CD14-positive monocyte (primary cell): ENCODE measurements at regions not wholly inside any gene's neighbourhood (a gene's known extent, or its start where the extent isn't known, plus 50 kb on each side); places are given as distances from the start of the nearest gene placed in this dataset.

Experiments
- DNase-seq, 3 donors: peaks; one replicate each; pipeline ENCODE4 v3.0.0-alpha.2; 2011 to 2022
- H2AFZ ChIP-seq: 2 replicates; pipeline ENCODE4 v1.6.0; 2012; ENCODE audit warnings: mild to moderate bottlenecking, low read depth, low read length, inconsistent platforms; ENCODE audit not compliant: insufficient read depth, poor library complexity, severe bottlenecking
- H3K27ac ChIP-seq, 2 donors: 1 replicate in 1 of 2; 2 replicates in 1 of 2; pipeline ENCODE4 v1.5.1; 2012 to 2013; ENCODE audit warnings: low read length in 2 of 2, control low read depth in 1 of 2, inconsistent platforms in 1 of 2, low read depth in 1 of 2, mild to moderate bottlenecking in 1 of 2
- H3K27me3 ChIP-seq, 2 donors: one replicate each; pipeline versions ENCODE4 v1.6.0 to v1.6.1; 2011 to 2013; ENCODE audit warnings: low read length in 2 of 2; ENCODE audit not compliant: control insufficient read depth in 2 of 2, insufficient read depth in 2 of 2
- H3K36me3 ChIP-seq, 2 donors: replicated peaks in 1 of 2; 1 replicate in 1 of 2; 2 replicates in 1 of 2; pipeline versions ENCODE4 v1.5.1 to v1.6.1; 2012 to 2013; ENCODE audit warnings: low read length in 2 of 2, control low read depth in 1 of 2, inconsistent platforms in 1 of 2, mild to moderate bottlenecking in 1 of 2; ENCODE audit not compliant: insufficient read depth in 2 of 2, control insufficient read depth in 1 of 2
- H3K4me1 ChIP-seq, 2 donors: 1 replicate in 1 of 2; 2 replicates in 1 of 2; pipeline versions ENCODE4 v1.5.1 to v1.6.1; 2012 to 2013; ENCODE audit warnings: low read length in 2 of 2, control low read depth in 1 of 2, inconsistent platforms in 1 of 2, mild to moderate bottlenecking in 1 of 2, moderate library complexity in 1 of 2; ENCODE audit not compliant: insufficient read depth in 2 of 2, control insufficient read depth in 1 of 2
- H3K4me2 ChIP-seq: replicated peaks from 2 replicates; pipeline ENCODE3; 2012; ENCODE audit warnings: low read length, moderate library complexity, mild to moderate bottlenecking; ENCODE audit not compliant: poor library complexity, severe bottlenecking; ENCODE audit errors: extremely low read depth
- H3K4me3 ChIP-seq, 3 experiments: fragments of 200-600 bp in 1 of 3; sonication (generic) in 1 of 3; replicated peaks in 1 of 3; 1 replicate in 2 of 3; 2 replicates in 1 of 3; pipeline ENCODE4 v1.5.1; 2011 to 2013; ENCODE audit warnings: low read length in 3 of 3, mild to moderate bottlenecking in 3 of 3, control low read depth in 2 of 3, low read depth in 2 of 3, inconsistent platforms in 1 of 3, moderate library complexity in 1 of 3
- H3K79me2 ChIP-seq: 2 replicates; pipeline ENCODE4 v1.6.0; 2012; ENCODE audit warnings: mild to moderate bottlenecking, control low read depth, inconsistent platforms, low read length, moderate library complexity; ENCODE audit not compliant: insufficient read depth
- H3K9ac ChIP-seq: 2 replicates; pipeline ENCODE4 v1.6.0; 2017; ENCODE audit warnings: low read length, mild to moderate bottlenecking; ENCODE audit not compliant: insufficient read depth, poor library complexity, severe bottlenecking
- H3K9me3 ChIP-seq, 2 donors: replicated peaks in 1 of 2; 1 replicate in 1 of 2; 2 replicates in 1 of 2; pipeline versions ENCODE4 v1.5.1 to v1.6.1; 2012 to 2013; ENCODE audit warnings: low read length in 2 of 2, control low read depth in 1 of 2; ENCODE audit not compliant: control insufficient read depth in 1 of 2, insufficient read depth in 1 of 2
- H4K20me1 ChIP-seq: 2 replicates; pipeline ENCODE4 v1.6.0; 2012; ENCODE audit warnings: mild to moderate bottlenecking, low read length, control low read depth, moderate library complexity; ENCODE audit not compliant: insufficient read depth
- H3K27ac Mint-ChIP-seq, 7 donors: one replicate each; pipeline ENCODE4 v1.8.0; 2020; ENCODE audit warnings: mild to moderate bottlenecking in 7 of 7, mixed read lengths in 7 of 7, moderate library complexity in 6 of 7, inconsistent platforms in 2 of 7
- H3K27me3 Mint-ChIP-seq, 3 donors: one replicate each; pipeline ENCODE4 v1.8.0; 2021 to 2022; ENCODE audit warnings: low read depth in 3 of 3, mild to moderate bottlenecking in 3 of 3, mixed read lengths in 3 of 3, moderate library complexity in 3 of 3, inconsistent platforms in 1 of 3
- H3K36me3 Mint-ChIP-seq, 2 donors: one replicate each; pipeline ENCODE4 v1.8.0; 2020; ENCODE audit warnings: mixed read lengths in 2 of 2, inconsistent platforms in 1 of 2, mild to moderate bottlenecking in 1 of 2
- H3K4me1 Mint-ChIP-seq: one replicate; pipeline ENCODE4 v1.8.0; 2020; ENCODE audit warnings: mild to moderate bottlenecking, mixed read lengths
- H3K4me3 Mint-ChIP-seq, 2 donors: one replicate each; pipeline ENCODE4 v1.8.0; 2020; ENCODE audit warnings: mild to moderate bottlenecking in 2 of 2, mixed read lengths in 2 of 2, moderate library complexity in 1 of 2
- H3K9me3 Mint-ChIP-seq, 7 donors: one replicate each; pipeline ENCODE4 v1.8.0; 2020 to 2022; ENCODE audit warnings: mixed read lengths in 7 of 7, mild to moderate bottlenecking in 6 of 7, moderate library complexity in 6 of 7, inconsistent platforms in 2 of 7
- WGBS: methylation state at CpG from one replicate; pipeline ENCODE4 v1.1.5; 2013; ENCODE audit warnings: missing lambda C conversion rate; ENCODE audit not compliant: insufficient coverage; 5-methylcytosine and 5-hydroxymethylcytosine counted together
- intact Hi-C, 2 donors: fragments of 100-400 bp; cut with micrococcal nuclease; formaldehyde crosslinking; loops; one replicate each; pipeline versions ENCODE4 v1.15.0 to v1.15.1; 2023
- TF ChIP-seq, protein P1 (sequence below): fragments of 200-600 bp; IDR thresholded peaks from one replicate; pipeline ENCODE4 v1.8.0; 2022; ENCODE audit warnings: antibody characterized with exemption, mild to moderate bottlenecking

DNA sequence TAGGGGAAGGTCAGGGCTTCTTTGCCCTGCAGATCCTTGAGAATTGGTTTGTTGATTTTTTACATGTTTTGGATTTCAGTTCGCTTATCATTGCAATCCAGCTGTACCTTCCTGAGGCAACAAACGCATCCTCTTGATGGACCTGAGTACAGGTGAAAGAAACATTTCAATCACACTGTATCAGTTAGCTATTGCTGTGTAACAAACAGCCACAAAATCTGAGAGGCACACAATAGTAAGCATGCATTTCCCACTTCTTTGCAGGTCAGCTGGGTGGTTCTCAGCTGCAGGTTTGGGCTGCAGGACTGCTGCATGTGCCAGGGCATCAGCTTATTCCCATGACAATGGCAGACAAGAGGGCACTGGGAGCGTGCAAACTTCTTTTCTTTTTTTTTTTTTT, 586.4 kb downstream of the MATN1 start:
- no peak for DNase-seq
- Mint-ChIP-seq H3K27ac (no peak overlapping the region), H3K27me3 (peaks cover 6 to 10% (median 9%) of the 10 kb centered on the region in 3 donors), H3K36me3 (peaks cover 0 to 3% of the 10 kb centered on the region in 2 donors), H3K9me3 (peaks cover 0 to 7% (median 4%) of the 10 kb centered on the region in 7 donors), H3K4me1 (peaks cover 7% of the 10 kb centered on the region), H3K4me3 (no peak overlapping the region)
- H3K4me3 ChIP-seq = no peak overlapping the region
- H4K20me1 ChIP-seq = no peaks in the 10 kb centered on the region
- TF ChIP-seq, protein P1, sequence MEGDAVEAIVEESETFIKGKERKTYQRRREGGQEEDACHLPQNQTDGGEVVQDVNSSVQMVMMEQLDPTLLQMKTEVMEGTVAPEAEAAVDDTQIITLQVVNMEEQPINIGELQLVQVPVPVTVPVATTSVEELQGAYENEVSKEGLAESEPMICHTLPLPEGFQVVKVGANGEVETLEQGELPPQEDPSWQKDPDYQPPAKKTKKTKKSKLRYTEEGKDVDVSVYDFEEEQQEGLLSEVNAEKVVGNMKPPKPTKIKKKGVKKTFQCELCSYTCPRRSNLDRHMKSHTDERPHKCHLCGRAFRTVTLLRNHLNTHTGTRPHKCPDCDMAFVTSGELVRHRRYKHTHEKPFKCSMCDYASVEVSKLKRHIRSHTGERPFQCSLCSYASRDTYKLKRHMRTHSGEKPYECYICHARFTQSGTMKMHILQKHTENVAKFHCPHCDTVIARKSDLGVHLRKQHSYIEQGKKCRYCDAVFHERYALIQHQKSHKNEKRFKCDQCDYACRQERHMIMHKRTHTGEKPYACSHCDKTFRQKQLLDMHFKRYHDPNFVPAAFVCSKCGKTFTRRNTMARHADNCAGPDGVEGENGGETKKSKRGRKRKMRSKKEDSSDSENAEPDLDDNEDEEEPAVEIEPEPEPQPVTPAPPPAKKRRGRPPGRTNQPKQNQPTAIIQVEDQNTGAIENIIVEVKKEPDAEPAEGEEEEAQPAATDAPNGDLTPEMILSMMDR = no peak
- no peak overlapping the region for H2AFZ ChIP-seq
- H3K9me3 ChIP-seq = no peaks in the 10 kb centered on the region
- intact Hi-C loops = no loop called here
- no peaks in the 10 kb centered on the region for H3K36me3 ChIP-seq
- H3K4me1 ChIP-seq = peaks cover 0 to 1% of the 10 kb centered on the region in 2 donors
- H3K27me3 ChIP-seq = no peaks in the 10 kb centered on the region
- no peak overlapping the region for H3K4me2 ChIP-seq
- no peak overlapping the region for H3K9ac ChIP-seq
- WGBS = 92% methylated on average over 2 of the region's 3 CpGs
- H3K79me2 ChIP-seq = no peaks in the 10 kb centered on the region
- no peak overlapping the region for H3K27ac ChIP-seq

GRCh38 chr1:30135698-30136097, 587.7 kb downstream of the MATN1 start:
- Histone ChIP-seq H4K20me1 (no peaks in the 10 kb centered on the region), H3K27me3 (no peaks in the 10 kb centered on the region), H3K9me3 (peaks cover 0 to 4% of the 10 kb centered on the region in 2 donors), H3K9ac (no peak overlapping the region), H2AFZ (no peak overlapping the region), H3K4me2 (no peak overlapping the region), H3K79me2 (no peaks in the 10 kb centered on the region), H3K4me1 (peaks cover 13 to 14% of the 10 kb centered on the region in 2 donors), H3K27ac (no peak overlapping the region), H3K36me3 (no peaks in the 10 kb centered on the region), H3K4me3 (no peak overlapping the region)
- Mint-ChIP-seq H3K27me3 (peaks cover 6 to 9% (median 6%) of the 10 kb centered on the region in 3 donors), H3K4me1 (peaks cover 11% of the 10 kb centered on the region), H3K36me3 (peaks cover 0 to 3% of the 10 kb centered on the region in 2 donors), H3K9me3 (peaks cover 4 to 13% (median 4%) of the 10 kb centered on the region in 7 donors), H3K27ac (no peak overlapping the region), H3K4me3 (no peak overlapping the region)
- intact Hi-C loops = no loop called here
- TF ChIP-seq, protein P1 = no peak
- 97% methylated on average over 3 of the region's 4 CpGs for WGBS
- DNase-seq = no peak
